ENCODE measurements at regions not wholly inside any gene's neighbourhood (a gene's known extent, or its start where the extent isn't known, plus 50 kb on each side); places are given as distances from the start of the nearest gene placed in this dataset.

GRCh38 chr3:56933803-56934202 is 126.7 kb upstream of the SPATA12 start:
- Mint-ChIP-seq H3K9me3 (ENCODE audit: low read depth) (peaks cover 8% of the 10 kb centered on the region), H3K4me3 (ENCODE audit: low read depth) (no peak overlapping the region), H3K27me3 (no peaks in the 10 kb centered on the region), H3K4me1 (ENCODE audit: low read depth) (no peaks in the 10 kb centered on the region), H3K27ac (no peak overlapping the region), H3K36me3 (ENCODE audit: insufficient read depth) (peaks cover 5% of the 10 kb centered on the region)
- DNase-seq (ENCODE audit: low spot score, unreplicated experiment) = no peak
- no peak for TF ChIP-seq CTCF (IDR thresholded peaks at IDR 0.05; ENCODE audit: unreplicated experiment)

- no peak overlapping the region for H3K27ac Mint-ChIP-seq
- TF ChIP-seq CTCF (IDR thresholded peaks at IDR 0.05; ENCODE audit: unreplicated experiment) = no peak
- no peak overlapping the region for H3K4me3 Mint-ChIP-seq (ENCODE audit: low read depth)
- peaks cover 5% of the 10 kb centered on the region for H3K36me3 Mint-ChIP-seq (ENCODE audit: insufficient read depth)
- H3K27me3 Mint-ChIP-seq = no peaks in the 10 kb centered on the region
- DNase-seq (ENCODE audit: low spot score, unreplicated experiment) = no peak
- H3K9me3 Mint-ChIP-seq (ENCODE audit: low read depth) = peaks cover 8% of the 10 kb centered on the region
- H3K4me1 Mint-ChIP-seq (ENCODE audit: low read depth) = peaks cover 1% of the 10 kb centered on the region
Measured at GRCh38 chr3:56932866-56933265, 127.6 kb upstream of the SPATA12 start.

- Mint-ChIP-seq H3K4me1 (ENCODE audit: low read depth) (peaks cover 1% of the 10 kb centered on the region), H3K27me3 (no peaks in the 10 kb centered on the region), H3K27ac (no peak overlapping the region), H3K36me3 (ENCODE audit: insufficient read depth) (peaks cover 5% of the 10 kb centered on the region), H3K9me3 (ENCODE audit: low read depth) (peaks cover 8% of the 10 kb centered on the region), H3K4me3 (ENCODE audit: low read depth) (no peak overlapping the region)
- no peak for TF ChIP-seq CTCF (IDR thresholded peaks at IDR 0.05; ENCODE audit: unreplicated experiment)
- no peak for DNase-seq (ENCODE audit: low spot score, unreplicated experiment)
Measured at GRCh38 chr3:56931836-56932235, 128.6 kb upstream of the SPATA12 start.

GRCh38 chr3:56930706-56931105 is 129.0 kb upstream of the ARHGEF3 start:
- peaks cover 8% of the 10 kb centered on the region for H3K9me3 Mint-ChIP-seq (ENCODE audit: low read depth)
- peaks cover 1% of the 10 kb centered on the region for H3K4me1 Mint-ChIP-seq (ENCODE audit: low read depth)
- no peaks in the 10 kb centered on the region for H3K27me3 Mint-ChIP-seq
- H3K36me3 Mint-ChIP-seq (ENCODE audit: insufficient read depth) = peaks cover 5% of the 10 kb centered on the region
- H3K4me3 Mint-ChIP-seq (ENCODE audit: low read depth) = no peak overlapping the region
- no peak overlapping the region for H3K27ac Mint-ChIP-seq
- no peak for TF ChIP-seq CTCF (IDR thresholded peaks at IDR 0.05; ENCODE audit: unreplicated experiment)
- DNase-seq (ENCODE audit: low spot score, unreplicated experiment) = no peak

- Mint-ChIP-seq H3K27me3 (no peaks in the 10 kb centered on the region), H3K4me3 (ENCODE audit: low read depth) (no peak overlapping the region), H3K36me3 (ENCODE audit: insufficient read depth) (peaks cover 3% of the 10 kb centered on the region), H3K9me3 (ENCODE audit: low read depth) (peaks cover 4% of the 10 kb centered on the region), H3K4me1 (ENCODE audit: low read depth) (peaks cover 1% of the 10 kb centered on the region), H3K27ac (no peak overlapping the region)
- no peak for TF ChIP-seq CTCF (IDR thresholded peaks at IDR 0.05; ENCODE audit: unreplicated experiment)
- DNase-seq (ENCODE audit: low spot score, unreplicated experiment) = no peak
Measured at GRCh38 chr3:56929809-56930615, 128.3 kb upstream of the ARHGEF3 start.
